ENCODE measurements at regions not wholly inside any gene's neighbourhood (a gene's known extent, or its start where the extent isn't known, plus 50 kb on each side); places are given as distances from the start of the nearest gene placed in this dataset.

GRCh38 chr18:64379662-64380061, 230.8 kb upstream of the LINC00305 start:
- TF ChIP-seq POLR2A (IDR thresholded peaks at IDR 0.05; ENCODE audit: extremely low read depth, insufficient read length), result no peak
- TF ChIP-seq CTCF (IDR thresholded peaks at IDR 0.05; ENCODE audit: low read depth, low read length), result no peak
- no peak for TF ChIP-seq MYC (IDR thresholded peaks at IDR 0.05; ENCODE audit: low read depth, low read length)
